ENCODE measurements at regions not wholly inside any gene's neighbourhood (a gene's known extent, or its start where the extent isn't known, plus 50 kb on each side); places are given as distances from the start of the nearest gene placed in this dataset.
"Not testable (repeated sequence)": the region's sequence is repeated elsewhere in the genome, so short reads cannot be mapped to it uniquely, and the experiment has no call there.

DNA sequence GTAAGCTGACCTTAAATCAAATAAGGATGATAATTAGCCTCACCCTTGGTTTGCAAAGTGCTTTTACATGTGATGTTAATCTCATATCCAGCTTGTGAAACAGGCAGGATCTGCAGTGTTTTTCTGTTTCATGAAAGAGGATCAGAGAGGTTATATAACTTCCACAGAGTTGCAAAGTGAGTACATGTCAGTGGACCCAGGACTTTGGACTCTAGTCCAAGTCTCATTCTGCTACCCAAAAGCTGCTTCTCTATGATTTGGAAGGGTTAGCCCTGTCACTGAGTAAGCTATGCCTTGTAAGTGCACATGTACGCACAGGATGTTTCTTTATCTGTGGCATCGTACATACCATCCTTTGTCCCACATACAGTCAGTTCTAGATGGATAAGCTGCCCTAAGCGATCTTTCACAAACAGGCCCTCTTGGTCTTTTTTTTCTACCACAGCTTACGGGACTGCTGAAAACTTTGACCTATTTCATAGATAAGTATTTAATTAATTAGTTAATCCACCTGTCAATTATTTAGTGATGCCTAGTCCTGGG, 322.9 kb downstream of the TMEM38B start:
- H3K4me1 Mint-ChIP-seq (ENCODE audit: low read depth): no peaks in the 10 kb centered on the region
- DNase-seq: no peak
- no peaks in the 10 kb centered on the region for H3K9me3 Mint-ChIP-seq
- no peak overlapping the region for H3K4me3 Mint-ChIP-seq
- no peak for ATAC-seq
- H3K36me3 Mint-ChIP-seq (ENCODE audit: insufficient read depth): no peaks in the 10 kb centered on the region
- no peaks in the 10 kb centered on the region for H3K27me3 Mint-ChIP-seq (ENCODE audit: low read depth)

DNA sequence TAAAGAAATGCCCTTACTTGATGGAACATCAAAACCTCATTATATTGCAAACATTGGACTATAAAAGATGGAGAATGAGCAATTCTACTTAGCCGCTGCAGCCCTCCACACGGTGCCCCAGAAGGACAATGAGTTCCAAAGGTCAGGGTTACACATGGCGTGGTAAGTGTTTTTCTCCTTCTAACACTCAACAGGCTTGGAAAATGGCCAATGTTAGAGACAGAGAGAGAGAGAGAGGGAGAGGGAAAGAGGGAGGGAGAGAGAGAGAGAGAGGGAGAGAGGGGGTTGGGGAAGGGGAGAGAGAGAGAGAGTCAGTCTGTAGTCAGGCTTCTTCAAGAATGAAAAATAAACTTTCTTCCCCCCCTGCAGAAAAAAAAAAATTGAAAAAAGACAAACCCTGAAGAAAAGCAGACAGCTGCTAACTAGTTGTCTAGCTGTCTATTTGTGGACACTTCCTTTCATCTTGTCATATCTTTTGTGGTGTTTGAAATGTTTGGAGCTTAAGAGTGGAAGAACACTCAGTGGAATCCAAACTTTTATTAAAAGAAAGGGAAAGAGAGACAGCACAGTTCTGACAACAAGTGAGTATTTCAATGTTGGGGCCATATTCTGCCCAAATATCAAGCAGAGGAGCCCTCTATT, 324.8 kb downstream of the TMEM38B start:
- no peaks in the 10 kb centered on the region for H3K9me3 Mint-ChIP-seq
- DNase-seq: no peak
- ATAC-seq: no peak
- H3K27me3 Mint-ChIP-seq (ENCODE audit: low read depth): no peaks in the 10 kb centered on the region
- no peaks in the 10 kb centered on the region for H3K36me3 Mint-ChIP-seq (ENCODE audit: insufficient read depth)
- no peaks in the 10 kb centered on the region for H3K4me1 Mint-ChIP-seq (ENCODE audit: low read depth)
- H3K4me3 Mint-ChIP-seq: no peak overlapping the region

DNA sequence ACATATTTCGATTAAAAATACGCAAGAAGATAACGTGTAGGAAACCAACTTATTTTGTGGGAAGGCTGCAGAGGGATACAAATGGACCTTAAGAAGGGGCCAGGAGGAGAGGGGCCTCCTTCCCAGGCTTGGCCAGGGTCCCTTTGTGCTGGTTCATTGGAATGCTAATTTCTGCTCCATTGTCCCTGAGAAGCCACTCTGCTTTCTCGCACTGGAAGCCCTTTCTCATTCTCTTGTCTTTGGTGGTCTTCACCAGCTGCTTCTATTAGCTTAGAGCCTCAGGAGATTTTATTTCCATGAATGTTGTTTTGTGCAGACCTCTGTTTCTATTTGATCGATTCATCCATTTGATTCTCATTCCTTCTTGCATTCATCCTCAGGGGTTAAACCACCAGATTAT, 325.4 kb downstream of the TMEM38B start:
- no peak for ATAC-seq
- H3K36me3 Mint-ChIP-seq (ENCODE audit: insufficient read depth): no peaks in the 10 kb centered on the region
- no peak for DNase-seq
- no peak overlapping the region for H3K4me3 Mint-ChIP-seq
- no peaks in the 10 kb centered on the region for H3K4me1 Mint-ChIP-seq (ENCODE audit: low read depth)
- no peaks in the 10 kb centered on the region for H3K9me3 Mint-ChIP-seq
- no peaks in the 10 kb centered on the region for H3K27me3 Mint-ChIP-seq (ENCODE audit: low read depth)

DNA sequence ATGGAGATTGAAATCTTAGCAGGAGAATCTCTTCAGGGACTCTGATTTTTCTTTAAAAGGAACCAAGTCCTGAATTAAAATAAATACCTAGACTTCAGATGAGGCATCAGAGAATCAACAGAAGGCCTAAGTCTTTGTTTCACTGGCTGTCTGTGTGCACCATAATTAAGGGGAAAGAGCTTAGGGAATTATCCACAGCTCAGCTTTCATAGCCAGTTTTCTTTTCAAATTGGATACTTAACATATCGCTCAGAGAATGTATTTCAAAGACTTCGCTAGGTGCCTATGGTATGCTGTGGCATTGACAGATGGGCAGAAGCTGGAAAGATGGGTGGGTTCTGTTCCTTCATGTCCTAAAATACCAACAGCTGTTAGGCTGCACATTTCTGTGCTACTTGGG, 325.8 kb downstream of the TMEM38B start:
- ATAC-seq (no peak), DNase-seq (no peak)
- Mint-ChIP-seq H3K9me3 (no peaks in the 10 kb centered on the region), H3K4me1 (ENCODE audit: low read depth) (no peaks in the 10 kb centered on the region), H3K27me3 (ENCODE audit: low read depth) (no peaks in the 10 kb centered on the region), H3K36me3 (ENCODE audit: insufficient read depth) (no peaks in the 10 kb centered on the region), H3K4me3 (no peak overlapping the region)

DNA sequence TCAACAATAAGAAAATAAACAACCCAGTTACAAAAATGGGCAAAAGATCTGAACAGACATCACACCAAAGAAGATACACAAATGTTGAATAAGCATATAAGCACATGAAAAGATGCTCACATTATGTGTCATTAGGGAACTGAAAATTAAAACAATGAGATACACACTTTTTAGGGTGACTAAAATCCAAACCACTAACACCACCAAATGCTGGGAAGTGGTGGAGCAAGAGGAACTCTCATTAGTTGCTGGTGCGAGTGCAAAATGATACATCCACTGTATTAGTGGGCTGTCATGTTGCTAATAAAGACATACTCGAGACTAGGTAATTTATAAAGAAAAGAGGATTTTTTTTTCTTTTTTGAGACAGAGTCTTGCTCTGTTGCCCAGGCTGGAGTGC, 329.1 kb downstream of the TMEM38B start:
- no peaks in the 10 kb centered on the region for H3K27me3 Mint-ChIP-seq (ENCODE audit: low read depth)
- no peak overlapping the region for H3K4me3 Mint-ChIP-seq
- H3K36me3 Mint-ChIP-seq (ENCODE audit: insufficient read depth): no peaks in the 10 kb centered on the region
- no peak for DNase-seq
- no peak for ATAC-seq
- no peaks in the 10 kb centered on the region for H3K4me1 Mint-ChIP-seq (ENCODE audit: low read depth)
- no peaks in the 10 kb centered on the region for H3K9me3 Mint-ChIP-seq

DNA sequence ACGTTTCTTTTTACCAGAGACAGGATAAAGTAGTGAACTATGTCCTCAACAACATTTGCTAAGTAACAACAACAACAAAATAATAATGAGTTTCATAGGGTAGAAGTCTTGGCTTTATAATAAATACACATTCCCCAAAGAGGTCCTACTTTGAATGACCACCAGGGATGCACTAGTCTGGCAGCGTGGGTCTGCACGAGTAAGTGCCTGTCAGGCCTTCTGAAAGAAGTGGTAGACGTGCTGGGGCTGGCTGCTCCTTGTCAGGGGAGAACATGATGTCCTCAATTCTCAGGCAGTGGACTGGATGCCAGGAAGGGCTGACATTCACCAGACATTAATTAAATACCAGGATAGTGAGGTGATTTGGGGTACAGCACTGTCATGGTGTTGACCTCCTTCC, 331.1 kb downstream of the TMEM38B start:
- DNase-seq (no peak), ATAC-seq (no peak)
- Mint-ChIP-seq H3K4me3 (no peak overlapping the region), H3K9me3 (peaks cover 3% of the 10 kb centered on the region), H3K27me3 (ENCODE audit: low read depth) (no peaks in the 10 kb centered on the region), H3K36me3 (ENCODE audit: insufficient read depth) (no peaks in the 10 kb centered on the region), H3K4me1 (ENCODE audit: low read depth) (no peaks in the 10 kb centered on the region)

DNA sequence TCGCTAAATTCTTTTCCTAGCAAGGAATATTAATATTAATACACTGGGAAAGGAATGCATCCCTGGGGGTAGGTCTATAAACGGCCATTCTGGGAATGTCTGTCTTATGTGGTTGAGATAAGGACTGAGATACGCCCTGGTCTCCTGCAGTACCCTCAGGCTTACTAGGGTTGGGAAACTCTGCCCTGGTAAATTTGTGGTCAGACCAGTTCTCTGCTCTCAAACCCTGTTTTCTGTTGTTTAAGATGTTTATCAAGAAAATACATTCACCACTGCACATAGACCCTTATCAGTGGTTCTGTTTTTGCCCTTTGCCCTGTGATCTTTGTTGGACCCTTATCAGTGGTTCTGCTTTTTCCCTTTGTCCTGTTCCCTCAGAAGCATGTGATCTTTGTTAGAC, 335.8 kb downstream of the TMEM38B start:
- not testable (repeated sequence) for H3K27me3 Mint-ChIP-seq (ENCODE audit: low read depth); H3K4me1 Mint-ChIP-seq (ENCODE audit: low read depth); H3K36me3 Mint-ChIP-seq (ENCODE audit: insufficient read depth); DNase-seq; H3K4me3 Mint-ChIP-seq; ATAC-seq
- peaks cover 13% of the 10 kb centered on the region for H3K9me3 Mint-ChIP-seq

DNA sequence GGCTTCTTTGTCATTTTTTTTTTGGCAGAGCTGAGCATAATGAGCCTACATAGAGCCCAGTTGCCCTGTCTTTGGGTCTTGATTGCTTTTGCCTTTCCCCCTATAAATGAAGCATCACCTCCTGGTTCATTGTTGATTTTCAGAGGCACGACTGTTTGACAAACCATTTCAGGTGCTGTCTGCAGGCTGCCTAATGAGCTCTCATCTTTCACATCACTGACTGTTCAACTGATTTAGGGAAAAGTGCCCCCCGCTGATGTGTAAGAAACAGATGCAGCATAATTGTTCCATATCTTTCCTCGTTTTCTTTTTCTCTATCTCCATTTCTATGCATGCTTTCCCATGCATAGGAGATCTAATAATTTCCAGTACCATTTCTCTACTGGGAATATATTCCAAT, 338.6 kb downstream of the TMEM38B start:
- Mint-ChIP-seq H3K36me3 (ENCODE audit: insufficient read depth) (no peaks in the 10 kb centered on the region), H3K9me3 (peaks cover 13% of the 10 kb centered on the region), H3K27me3 (ENCODE audit: low read depth) (peaks cover 2% of the 10 kb centered on the region), H3K4me3 (no peak overlapping the region), H3K4me1 (ENCODE audit: low read depth) (no peaks in the 10 kb centered on the region)
- no peak for ATAC-seq
- DNase-seq: no peak

DNA sequence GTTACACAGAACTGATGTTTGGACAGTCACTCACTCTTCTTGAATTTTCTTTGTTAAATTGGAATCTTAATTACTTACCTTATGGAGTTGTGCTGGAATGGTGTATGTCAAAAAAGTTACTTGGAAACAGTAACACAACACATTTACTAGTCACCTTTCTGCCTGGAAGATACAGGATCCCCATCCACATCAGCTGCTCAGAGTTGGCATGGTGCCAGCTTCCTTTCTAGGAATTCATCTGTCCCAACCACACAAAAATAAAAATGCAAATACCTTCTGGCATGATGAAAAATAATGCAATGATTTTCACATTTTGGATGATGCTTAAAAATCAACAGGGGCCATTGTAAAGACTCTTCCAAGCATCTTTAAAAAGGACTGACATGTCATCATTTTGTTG, 341.5 kb downstream of the TMEM38B start:
- Mint-ChIP-seq H3K9me3 (peaks cover 7% of the 10 kb centered on the region), H3K4me1 (ENCODE audit: low read depth) (no peaks in the 10 kb centered on the region), H3K4me3 (no peak overlapping the region), H3K36me3 (ENCODE audit: insufficient read depth) (no peaks in the 10 kb centered on the region), H3K27me3 (ENCODE audit: low read depth) (peaks cover 2% of the 10 kb centered on the region)
- ATAC-seq (no peak), DNase-seq (no peak)

DNA sequence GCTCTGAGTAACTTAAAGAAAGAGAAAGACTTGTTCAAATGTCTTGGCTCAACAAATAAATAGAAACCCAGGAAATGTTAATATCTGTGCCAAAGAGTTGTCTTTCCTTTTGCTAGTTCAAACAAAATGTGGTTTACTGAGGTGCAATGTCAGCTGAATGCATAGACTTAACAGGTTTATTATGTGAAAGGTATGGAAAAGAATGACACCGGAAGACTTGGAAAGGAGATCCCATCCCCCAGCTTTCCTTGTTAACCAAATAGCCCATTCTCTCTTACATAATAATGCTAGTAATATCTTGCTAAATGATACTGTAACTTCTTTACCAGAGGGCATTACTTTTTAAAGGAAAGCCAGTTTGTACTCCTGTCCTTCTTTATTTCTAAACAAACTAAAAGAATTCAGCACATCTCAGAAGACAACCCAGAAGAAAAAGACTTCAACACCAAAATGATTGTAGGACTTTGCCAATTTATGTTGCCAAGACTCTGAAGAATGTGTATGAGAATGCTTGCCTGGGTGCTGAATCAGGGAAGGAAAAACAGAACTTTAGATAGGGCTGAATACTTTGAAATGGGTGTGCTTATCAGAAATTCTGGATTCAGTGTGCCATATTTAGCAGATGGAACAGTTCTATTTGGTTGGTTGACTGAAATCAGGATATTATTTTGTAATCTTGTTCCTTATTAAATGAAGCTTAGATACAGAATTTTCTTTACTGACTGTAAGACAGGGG, 344.1 kb downstream of the TMEM38B start:
- Mint-ChIP-seq H3K27me3 (ENCODE audit: low read depth) (peaks cover 2% of the 10 kb centered on the region), H3K4me3 (no peak overlapping the region), H3K4me1 (ENCODE audit: low read depth) (no peaks in the 10 kb centered on the region), H3K9me3 (peaks cover 5% of the 10 kb centered on the region), H3K36me3 (ENCODE audit: insufficient read depth) (no peaks in the 10 kb centered on the region)
- DNase-seq: no peak
- no peak for ATAC-seq

DNA sequence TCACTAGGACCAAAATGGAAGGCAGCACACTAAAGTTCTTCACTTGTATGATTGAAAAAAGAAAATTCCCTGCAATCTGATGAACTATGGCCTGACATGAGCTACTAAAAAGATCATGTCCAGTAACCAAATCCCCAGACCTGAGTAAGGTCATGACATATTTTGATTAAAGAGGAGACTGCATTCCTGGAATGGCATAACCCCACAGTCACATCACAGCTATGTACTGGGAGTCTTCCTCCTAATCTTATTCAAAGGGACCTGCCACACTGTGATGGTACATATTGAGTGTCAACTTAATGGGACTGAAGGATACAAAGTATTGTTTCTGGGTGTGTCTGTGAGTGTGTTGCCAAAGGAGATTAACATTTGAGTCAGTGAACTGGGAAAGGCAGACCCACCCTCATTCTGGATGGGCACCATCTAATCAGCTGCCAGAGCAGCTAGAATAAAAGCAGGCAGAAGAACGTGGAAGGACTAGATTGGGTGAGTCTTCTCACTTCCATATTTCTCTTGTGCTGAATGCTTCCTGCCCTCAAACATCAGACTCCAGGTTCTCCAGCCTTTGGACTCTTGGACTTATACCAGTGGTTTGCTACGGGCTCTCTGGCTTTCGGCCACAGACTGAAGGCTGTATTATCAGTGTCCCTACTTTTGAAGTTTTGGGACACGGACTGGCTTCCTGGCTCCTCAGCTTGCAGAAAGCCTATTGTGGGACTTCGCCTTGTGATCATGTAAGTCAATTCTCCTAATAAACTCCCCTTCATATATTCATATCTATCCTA, 345.0 kb downstream of the TMEM38B start:
- H3K4me1 Mint-ChIP-seq (ENCODE audit: low read depth): no peaks in the 10 kb centered on the region
- H3K4me3 Mint-ChIP-seq: no peak overlapping the region
- H3K9me3 Mint-ChIP-seq: peaks cover 5% of the 10 kb centered on the region
- no peak for ATAC-seq
- no peaks in the 10 kb centered on the region for H3K36me3 Mint-ChIP-seq (ENCODE audit: insufficient read depth)
- no peak for DNase-seq
- H3K27me3 Mint-ChIP-seq (ENCODE audit: low read depth): no peaks in the 10 kb centered on the region

DNA sequence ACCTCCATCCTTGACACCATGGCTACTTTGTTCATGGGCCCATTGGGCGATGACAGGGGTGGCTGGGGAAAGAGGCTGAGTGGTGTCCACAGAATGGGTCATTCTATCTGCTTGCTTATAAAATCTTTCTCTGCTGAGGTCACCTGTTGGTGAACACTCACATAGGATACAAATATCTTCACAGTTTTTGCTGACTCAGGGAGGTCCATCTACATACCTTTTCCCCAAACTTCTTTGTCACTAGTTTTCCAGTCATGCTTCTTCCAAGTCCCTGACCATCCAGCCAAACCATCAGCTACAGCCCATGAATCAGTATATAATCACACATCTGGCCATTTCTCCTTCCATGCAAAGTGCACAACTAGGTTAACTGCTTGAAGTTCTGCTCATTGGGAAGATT, 347.6 kb downstream of the TMEM38B start:
- not testable (repeated sequence) for H3K9me3 Mint-ChIP-seq; H3K36me3 Mint-ChIP-seq (ENCODE audit: insufficient read depth); ATAC-seq

DNA sequence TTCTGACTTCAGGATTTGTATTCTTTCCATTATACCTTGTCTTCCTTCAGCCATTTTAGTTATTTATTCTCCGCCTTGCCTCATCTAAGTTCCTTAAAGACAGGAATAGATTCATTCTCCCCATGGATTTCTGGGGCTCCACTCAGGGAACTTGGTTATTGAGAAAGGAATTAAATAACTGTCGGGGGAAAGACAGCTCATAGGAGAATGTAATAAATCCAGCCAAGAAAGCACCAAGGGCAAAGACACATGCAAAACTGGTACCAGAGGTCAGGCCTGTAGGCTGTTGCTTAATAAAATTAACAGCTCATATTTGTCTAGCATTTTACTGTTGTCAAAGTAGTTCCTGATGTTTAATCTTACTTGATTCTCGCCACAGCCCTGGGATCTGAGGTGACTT, 357.2 kb downstream of the TMEM38B start:
- peaks cover 10% of the 10 kb centered on the region for H3K9me3 Mint-ChIP-seq

More for the DNA sequence above, 347.6 kb downstream of the TMEM38B start:
- not testable (repeated sequence) for H3K4me1 Mint-ChIP-seq (ENCODE audit: low read depth); H3K4me3 Mint-ChIP-seq; H3K27me3 Mint-ChIP-seq (ENCODE audit: low read depth); DNase-seq

DNA sequence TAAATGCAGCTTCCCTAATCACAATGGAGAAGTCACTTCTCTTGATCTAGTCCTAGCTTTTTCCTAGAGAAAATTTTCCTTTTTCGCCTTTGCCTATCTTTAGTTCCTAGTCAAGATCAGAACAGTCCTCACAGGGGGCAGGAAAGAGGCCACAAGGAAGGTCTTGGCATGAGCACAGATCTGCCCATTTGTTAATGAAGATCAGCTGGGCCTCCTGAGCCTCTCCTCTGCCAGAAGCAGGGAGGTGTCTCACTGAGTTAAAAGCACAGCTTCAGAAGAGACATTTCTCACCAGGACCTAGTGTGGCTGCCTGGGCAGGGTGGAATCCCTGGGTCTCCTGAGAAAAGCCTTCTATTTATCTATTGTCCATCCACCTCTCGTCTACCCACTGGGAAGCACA, 357.8 kb downstream of the TMEM38B start:
- no peak for ATAC-seq
- H3K36me3 Mint-ChIP-seq (ENCODE audit: insufficient read depth): no peaks in the 10 kb centered on the region
- no peaks in the 10 kb centered on the region for H3K4me1 Mint-ChIP-seq (ENCODE audit: low read depth)
- H3K4me3 Mint-ChIP-seq: no peak overlapping the region
- peaks cover 10% of the 10 kb centered on the region for H3K9me3 Mint-ChIP-seq
- no peaks in the 10 kb centered on the region for H3K27me3 Mint-ChIP-seq (ENCODE audit: low read depth)
- DNase-seq: no peak

More for the DNA sequence above, 357.2 kb downstream of the TMEM38B start:
- DNase-seq (no peak), ATAC-seq (no peak)
- H3K36me3 Mint-ChIP-seq (ENCODE audit: insufficient read depth): no peaks in the 10 kb centered on the region
- no peaks in the 10 kb centered on the region for H3K27me3 Mint-ChIP-seq (ENCODE audit: low read depth)
- no peaks in the 10 kb centered on the region for H3K4me1 Mint-ChIP-seq (ENCODE audit: low read depth)
- H3K4me3 Mint-ChIP-seq: no peak overlapping the region
